Islet precursor cell (in vitro differentiated cells): ENCODE measurements at regions not wholly inside any gene's neighbourhood (a gene's known extent, or its start where the extent isn't known, plus 50 kb on each side); places are given as distances from the start of the nearest gene placed in this dataset.
A peak's percentile ranks its signal among the peaks of the same experiment; 100 is the strongest.

Experiments
- DNase-seq: peaks from one replicate; pipeline ENCODE4 v3.0.0-alpha.2; 2018

DNA sequence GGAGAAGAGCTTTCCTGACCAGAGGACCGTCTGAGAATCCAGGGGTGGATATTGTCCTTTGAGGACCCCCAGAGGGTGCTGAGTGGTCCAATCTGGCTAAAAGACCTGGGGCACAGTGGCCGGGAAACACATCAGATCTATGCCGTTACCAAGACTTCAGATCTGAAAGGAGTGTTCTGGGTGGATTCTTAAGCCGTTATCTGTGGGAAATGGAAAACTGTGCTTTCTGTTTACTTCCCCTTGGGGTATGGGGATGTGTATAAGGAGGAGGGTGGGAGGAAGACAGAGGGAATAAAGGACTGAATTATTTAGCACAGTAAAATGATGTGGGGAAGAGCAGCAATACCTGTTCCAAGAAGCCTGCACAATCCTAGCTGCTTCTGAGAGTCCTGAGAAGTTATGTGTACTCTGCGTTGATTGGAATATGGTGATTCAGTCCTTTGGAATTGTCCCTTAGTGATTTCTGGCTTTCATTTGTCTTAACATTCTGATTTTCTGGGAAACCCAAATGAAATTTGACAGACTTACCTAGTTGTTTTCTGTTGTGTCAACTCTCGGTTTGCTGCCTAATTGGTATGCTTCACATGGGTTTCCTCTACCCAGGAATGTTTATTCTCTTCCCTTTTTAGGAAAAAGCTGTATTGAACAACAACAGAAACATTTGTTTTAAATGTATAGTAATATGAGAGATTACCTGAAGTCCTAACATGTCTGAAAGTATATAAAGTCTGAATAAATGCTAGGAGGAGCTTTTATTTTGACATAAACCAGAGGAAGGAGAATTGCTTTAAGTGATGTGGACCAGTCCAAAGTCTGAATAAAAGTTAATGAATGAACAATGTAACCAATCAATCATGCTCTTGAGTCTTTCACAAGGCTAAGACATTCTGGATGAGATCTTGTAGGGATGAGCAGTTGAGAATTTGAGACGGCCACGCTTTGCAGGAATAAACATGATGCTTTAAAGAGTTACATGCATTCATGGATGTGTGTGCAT, 427.1 kb upstream of the C2CD4B start:
- DNase-seq: no peak

GRCh38 chr15:62592920-62593319, 427.8 kb upstream of the C2CD4B start:
- DNase-seq: no peak

DNA sequence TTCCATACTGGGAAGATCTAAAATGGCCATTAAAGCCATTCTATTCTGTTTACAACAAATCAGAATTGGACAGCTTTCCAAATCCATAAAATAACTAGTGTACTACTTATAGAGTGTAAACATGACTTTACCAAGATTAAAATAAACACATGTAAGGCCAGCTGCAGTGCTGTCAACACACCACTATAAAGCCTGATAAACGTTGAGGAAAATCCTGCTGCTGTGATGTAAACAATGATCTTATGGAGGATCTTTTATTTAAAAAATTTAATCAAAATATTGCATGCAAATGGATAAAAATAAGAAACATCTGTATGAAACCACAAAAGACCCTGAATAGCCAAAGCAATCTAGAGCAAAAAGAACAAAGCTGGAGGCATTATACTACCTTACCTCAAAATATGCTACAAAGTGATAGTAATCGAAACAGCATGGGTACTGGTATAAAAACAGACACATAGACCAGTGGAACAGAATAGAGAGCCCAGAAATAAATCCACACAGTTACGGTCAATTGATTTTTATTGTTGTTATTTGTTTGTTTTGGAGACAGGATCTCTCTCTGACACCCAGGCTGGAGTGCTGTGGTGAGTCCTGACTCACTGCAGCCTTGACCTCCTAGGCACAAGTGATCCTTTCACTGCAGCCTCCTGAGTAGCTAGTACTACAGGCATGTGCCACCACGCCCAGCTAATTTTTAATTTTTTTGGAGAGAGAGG, 428.8 kb upstream of the C2CD4B start:
- DNase-seq: no peak

GRCh38 chr15:62598217-62598616, 433.1 kb upstream of the C2CD4B start:
- no peak for DNase-seq

GRCh38 chr15:62599791-62600777, 435.0 kb upstream of the C2CD4B start:
- no peak for DNase-seq

DNA sequence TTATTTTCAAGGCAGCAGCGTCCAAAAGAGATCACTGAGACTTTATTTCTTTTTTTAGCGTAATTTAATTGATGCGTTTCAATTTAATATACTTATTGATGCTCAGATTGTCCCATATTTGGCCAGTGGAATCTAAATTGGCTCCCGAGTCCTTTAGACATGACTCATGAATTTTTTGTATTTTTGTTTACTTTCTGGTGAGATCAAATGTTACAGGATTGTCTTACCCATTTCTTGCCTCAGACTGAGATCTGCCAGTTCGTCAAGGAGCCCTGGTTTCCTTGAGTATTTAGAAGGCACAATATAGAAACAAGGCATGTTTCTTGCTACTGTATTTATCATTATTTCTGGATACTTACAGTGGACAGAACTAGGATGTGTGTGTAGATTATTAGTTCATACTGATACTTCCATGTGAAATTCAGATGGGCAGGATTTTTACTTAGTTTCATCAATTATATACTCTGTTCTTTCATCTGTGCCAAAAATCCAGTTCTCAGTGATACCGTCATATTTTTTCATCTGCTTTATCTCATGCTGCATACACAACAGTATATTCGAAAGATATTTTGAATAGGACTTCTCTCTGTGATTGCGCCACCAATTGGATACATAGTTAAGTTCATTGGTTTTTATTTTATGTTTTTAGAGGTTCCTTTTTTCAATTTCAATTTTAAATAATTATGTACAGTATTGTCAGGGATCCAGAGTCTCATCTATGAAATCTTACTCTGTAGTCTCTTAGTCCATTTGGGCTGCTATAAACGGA, 436.9 kb upstream of the C2CD4B start:
- no peak for DNase-seq

GRCh38 chr15:62603742-62604141, 438.7 kb upstream of the C2CD4B start:
- DNase-seq: no peak

DNA sequence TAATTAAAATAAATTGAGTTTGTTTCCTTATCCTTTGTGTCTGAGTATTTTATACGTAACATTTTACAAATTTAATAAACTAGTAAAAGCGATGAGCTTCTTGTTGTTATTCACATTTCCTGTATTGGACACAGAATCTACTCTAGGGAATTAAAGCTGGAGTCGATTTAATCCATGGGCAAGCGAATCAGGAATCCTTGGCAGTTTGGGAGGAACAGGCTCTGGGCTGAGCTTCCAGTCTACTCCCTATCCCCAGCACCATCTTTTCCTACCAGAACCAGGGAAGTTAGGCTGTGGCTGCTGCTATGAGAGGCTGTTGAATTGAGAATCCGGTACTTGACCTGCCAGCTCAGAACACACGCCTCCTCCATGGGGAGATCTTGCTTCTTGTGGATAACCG, 437.3 kb upstream of the TPM1 start:
- no peak for DNase-seq

DNA sequence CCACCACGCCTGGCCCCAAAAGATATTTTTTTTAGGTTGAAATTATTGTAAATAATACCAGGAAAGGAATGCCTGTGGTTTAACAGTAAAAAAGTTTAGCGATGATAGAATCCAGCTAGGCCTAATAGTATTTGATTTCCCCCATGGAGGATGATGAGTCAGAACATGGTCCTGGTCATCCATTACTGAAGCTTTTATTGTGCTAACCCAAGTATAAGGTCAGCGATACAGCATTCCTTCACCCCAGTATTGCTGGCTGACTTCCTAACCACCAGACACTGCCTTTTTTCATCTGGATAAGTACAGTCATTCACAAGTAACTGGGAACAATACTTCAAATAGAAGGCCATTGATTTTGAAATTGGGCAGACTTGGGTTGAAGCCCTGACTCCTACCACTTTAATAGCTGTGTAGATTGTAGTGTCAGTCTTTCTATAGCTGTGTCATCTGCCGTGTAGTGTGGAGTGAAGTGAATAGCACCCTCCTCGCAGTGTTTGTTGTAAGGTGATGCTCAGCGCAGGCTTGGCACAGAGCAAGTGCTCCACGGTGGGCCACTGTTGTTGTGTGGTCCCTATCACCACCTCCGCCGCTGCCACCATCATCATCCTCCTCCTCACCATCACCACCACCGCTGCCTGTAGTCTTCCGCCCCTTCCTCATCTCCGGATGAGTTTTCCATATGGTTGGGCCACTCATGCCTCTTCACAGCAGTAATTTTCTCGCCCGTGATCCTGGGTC, 436.0 kb upstream of the TPM1 start:
- no peak for DNase-seq

DNA sequence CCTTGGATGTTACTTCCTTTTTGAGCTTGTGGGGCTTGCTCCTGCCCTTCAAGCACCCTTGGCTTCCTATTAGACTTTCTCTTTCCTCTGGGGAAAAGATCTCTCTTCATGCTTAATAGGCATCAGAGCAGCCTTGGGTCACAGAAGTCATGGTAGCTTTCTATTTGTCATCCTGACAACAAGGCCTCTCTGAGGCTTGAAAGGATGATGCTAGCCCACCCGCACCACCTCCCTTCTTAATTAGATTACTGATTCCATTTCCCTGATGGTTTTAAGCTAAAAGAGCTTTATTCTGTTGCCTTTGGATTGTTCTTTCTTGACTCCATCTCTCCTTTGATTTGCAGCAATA, 435.5 kb upstream of the TPM1 start:
- DNase-seq: no peak

DNA sequence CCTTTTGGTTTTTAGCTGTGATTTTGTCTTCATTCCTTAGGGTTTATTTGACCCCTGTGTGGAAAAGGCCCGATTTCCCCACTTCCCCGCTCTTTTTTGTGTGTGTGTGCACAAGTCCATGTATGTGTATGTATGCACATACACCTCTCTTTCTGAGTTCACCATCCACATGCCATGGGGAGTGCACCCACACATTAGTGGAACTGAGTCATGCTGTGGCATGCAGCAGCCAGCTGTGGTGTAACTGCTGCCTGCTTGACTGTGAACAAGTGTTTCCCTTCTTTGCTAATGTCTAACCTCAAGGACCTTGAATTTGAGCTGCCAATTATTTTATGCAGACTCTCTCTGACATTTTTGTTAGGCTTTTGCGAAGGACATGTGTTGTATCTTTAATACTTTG, 434.9 kb upstream of the TPM1 start:
- DNase-seq: no peak

DNA sequence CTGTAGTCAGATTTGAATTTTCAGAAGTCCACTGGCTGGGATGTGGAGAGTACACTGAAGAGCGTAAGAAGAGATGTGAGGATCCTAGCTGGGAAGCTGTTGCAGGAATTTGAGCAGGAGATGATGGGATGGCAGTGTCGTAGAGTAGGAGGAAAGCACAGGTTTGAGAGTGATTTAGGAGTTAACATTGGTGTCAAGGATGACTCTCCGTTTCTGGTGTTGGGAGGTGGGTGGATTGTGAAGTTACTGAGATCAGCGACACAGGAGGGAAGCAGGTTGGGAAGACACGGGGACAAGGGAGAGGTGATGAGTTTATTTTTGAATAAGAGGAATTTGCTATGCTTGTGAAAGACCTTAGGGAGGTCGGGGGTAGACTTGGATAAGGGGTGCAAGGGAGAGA, 434.2 kb upstream of the TPM1 start:
- DNase-seq: no peak

- no peak for DNase-seq
Measured at GRCh38 chr15:62610265-62610869, 432.2 kb upstream of the TPM1 start.

GRCh38 chr15:62611002-62611401, 431.5 kb upstream of the TPM1 start:
- DNase-seq: no peak

DNA sequence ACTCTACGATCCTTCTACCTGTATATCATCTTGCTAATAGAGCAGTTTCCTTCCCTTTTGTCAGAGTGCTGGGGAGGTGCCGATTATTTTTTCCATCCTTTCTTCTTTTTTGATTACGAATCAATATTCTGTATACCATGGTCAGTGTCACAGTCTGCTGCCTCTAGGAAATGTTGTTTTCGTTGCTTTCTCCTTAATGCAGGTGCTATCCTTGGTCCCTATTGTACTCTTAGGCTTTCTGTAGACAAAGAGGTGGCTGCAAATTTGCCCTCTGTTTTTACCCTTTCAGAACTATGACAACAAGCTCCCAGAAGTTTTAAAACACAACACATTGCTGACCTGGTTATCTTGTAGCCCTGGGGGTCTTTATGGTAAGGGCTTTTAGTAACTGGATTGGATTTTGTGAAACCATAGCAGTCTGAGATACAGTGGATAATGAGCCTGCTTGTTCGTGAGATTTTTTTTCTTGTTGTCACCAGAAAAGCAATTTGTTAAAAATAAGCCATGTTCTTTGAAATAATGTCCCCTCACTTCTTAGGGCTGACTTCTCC, 430.3 kb upstream of the TPM1 start:
- DNase-seq: no peak

GRCh38 chr15:62612771-62613170, 429.8 kb upstream of the TPM1 start:
- no peak for DNase-seq

DNA sequence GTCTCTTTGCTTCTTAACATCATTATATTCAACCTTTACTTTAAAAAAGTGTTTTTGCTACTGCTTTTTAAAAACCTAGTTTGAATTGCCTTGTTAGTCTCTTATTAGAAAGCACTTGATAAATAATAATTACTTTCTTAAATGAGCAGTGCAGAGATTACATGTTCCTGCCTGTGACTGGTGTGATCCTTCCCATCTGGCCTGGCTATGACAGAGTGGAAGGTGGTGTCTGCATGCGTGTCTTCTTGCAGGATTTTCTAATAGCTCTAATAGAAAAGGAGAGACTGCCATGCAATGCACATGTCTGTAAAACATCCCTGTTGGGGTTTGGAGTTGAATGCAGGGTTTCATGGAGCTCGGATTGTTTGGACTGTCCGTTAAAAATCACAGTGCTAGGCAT, 425.8 kb upstream of the TPM1 start:
- DNase-seq: no peak

DNA sequence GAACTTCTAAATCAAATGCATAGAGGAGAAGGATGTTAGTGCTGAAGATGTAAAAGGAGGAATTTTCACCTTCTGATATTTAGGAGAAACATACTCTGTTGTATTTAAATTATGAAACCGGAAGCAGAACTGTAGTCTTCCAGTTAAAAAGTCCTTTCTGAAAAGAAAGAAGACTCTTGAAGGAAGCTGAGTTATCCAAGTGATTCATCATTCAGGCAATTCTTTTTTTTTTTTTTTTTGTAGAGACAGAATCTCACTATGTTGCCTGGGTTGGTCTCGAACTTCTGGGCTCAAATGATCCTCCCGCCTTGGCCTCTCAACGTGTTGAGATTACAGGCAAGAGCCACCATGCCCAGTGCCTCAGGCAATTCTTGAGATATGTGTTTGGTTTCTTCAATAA, 424.8 kb upstream of the TPM1 start:
- no peak for DNase-seq

DNA sequence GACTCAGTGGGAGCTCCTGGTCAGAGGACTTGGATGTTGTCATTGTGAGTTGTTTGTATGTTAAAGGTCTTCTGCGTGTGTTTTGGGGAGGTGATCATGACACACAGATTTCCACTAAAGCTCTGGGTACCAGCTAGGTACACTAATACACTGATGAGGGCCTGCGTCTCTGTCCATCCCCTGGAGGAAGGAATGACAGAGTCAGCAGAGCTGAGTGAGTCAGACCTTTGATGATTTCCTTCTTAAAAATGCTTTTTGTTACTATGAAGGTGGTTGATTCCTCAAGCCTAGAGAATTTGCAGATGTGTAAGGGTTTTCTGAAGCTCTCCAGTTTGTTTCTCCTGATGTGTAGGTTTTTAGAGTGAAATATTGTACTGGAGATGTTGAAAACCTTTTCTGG, 424.1 kb upstream of the TPM1 start:
- DNase-seq: peak; percentile 81

DNA sequence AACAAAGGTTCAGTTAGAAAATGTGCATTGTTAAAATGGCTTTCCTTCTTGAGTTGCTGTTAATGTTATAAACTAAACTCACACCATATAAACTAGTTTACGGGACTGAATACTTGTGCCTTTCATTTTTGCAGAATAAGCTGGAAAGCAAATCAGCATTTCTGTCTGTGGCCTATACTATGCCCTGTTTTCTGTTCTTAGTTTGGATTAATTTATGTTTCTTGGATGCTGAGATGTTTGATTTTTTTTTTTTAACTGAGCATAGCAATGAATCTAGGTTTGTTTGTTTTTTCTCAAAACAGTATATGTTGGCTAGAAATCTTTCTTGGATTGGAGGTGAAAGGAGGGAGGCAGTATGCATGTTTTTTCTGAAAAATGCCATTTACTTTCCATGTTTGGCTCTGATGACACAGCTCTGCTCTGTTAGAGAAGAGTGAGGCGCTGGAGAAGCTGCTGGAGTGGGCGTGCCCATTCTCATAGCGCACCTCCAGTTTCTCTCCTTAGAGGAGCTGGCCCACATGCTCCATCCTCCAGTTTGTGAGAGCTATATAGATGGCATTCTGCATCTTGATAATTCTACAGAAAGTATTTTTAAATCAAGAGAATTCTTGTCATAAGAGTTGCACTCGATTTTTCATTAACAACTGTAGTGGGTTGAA, 423.6 kb upstream of the TPM1 start:
- no peak for DNase-seq
